ENCODE measurements at regions not wholly inside any gene's neighbourhood (a gene's known extent, or its start where the extent isn't known, plus 50 kb on each side); places are given as distances from the start of the nearest gene placed in this dataset.

DNA sequence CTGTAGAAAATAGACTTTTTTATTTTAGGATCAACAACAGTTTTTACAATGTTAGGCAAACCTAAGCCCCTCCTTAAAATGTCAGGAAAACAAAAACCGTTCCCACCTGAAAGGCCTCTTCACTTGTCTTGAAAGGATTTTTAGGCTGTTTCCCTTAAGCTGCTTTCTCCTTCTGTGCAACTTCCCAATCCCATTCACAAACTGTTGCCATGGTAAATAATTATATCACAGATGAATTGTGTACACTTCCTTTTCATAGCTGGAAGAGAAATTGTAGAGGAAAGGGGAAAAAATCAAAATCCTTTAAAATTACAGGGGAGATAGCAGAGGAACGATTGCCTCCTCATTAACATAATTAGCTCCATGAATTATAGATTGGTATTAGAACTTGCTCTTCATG is 1488.0 kb upstream of the CELF4 start:
- DNase-seq (ENCODE audit: extremely low read depth, low read depth, low spot score) = no peak

DNA sequence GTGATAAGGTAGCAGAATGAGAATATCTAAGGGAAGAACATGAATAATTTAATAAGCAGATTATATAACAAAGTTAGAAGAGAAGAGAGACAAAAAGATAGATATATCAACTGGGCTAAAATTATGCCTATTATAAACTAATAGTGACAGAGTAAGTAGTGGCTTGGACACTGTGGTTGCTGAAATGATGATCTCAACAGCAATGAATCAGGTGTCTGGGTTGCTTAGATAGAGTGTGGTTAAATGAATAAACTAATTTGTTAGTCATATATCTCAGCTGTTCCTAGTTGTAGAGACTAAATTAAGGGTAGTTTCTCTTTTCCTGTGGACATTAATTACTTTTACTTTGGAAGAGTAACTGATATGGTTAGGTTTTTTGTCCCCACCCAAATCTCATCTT is 1485.4 kb upstream of the CELF4 start:
- no peak for DNase-seq (ENCODE audit: extremely low read depth, low read depth, low spot score)

DNA sequence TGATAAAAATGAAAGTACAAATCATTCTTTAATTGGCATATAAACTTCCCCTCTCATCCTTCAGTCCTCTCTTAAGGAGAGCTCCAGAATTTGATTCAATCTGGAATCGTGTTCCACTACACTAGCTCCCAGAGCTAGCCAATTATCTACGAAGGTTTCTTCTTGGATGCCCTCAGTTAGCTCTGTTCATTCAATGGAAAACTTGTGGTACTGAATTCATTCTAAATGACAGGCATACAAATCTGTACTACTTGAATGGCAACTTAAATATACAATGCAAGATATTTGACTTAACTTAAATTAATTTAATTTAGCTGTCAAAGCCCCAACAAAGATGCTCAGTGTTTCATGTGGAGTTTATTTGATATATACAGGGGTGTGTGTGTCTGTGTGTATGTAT is 1474.2 kb upstream of the CELF4 start:
- DNase-seq (ENCODE audit: extremely low read depth, low read depth, low spot score) = no peak

DNA sequence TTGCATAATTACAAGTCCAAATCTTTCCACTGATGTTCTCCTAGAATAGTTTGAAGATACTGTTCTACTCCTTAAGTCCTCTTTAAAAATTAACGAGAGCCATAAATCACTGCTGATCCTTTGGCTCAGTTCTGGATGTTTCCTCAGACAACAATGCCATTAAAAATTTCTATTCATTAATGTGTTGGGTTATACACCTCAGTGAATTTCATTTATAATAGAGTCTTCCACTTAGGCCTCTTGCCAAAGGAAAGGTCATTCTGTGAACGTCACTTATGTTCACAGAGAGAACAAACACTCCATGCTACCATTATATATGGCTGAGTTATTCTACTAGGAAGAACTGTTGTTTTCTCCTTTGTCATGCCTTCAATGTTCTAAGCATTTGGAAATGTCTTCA is 1472.3 kb upstream of the CELF4 start:
- DNase-seq (ENCODE audit: extremely low read depth, low read depth, low spot score) = no peak

DNA sequence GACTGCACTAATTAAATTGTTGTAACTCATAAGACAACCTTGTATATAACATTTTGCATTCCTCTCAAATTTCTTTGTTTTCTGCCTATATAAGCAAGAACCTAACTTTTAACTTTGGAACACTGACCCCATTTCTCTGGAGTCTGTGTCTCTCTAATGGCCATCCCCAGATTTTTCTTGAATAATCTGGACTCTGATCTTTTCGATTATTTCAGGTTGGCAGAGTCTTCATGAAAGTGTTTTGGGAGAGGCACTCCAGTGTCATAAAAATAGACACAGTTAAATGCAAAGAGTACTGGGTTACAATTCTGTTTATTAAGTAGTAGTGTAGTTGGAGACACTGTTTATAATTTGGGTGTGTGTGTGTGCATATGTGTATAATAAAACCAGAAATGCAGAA is 1467.7 kb upstream of the CELF4 start:
- DNase-seq (ENCODE audit: extremely low read depth, low read depth, low spot score) = no peak

DNA sequence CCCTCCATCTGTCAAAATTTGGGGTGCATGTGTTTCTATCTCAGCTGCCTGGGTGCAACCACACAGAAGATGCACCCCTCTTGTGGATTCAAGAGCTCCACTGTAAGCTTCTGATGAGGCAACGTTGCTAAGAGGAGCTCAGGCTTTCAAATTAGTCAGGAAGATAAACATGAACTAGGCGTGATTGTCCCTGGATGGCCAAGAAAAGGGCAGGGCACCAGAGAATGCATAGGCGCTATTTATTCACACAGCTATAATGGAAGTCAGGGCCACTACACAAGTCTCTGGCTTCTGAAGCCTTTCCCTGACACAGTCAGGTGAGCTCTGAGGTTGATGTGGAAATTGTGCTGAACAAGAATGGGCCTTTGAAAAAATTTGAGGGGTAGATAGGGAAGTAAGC is 1466.0 kb upstream of the CELF4 start:
- no peak for DNase-seq (ENCODE audit: extremely low read depth, low read depth, low spot score)

DNA sequence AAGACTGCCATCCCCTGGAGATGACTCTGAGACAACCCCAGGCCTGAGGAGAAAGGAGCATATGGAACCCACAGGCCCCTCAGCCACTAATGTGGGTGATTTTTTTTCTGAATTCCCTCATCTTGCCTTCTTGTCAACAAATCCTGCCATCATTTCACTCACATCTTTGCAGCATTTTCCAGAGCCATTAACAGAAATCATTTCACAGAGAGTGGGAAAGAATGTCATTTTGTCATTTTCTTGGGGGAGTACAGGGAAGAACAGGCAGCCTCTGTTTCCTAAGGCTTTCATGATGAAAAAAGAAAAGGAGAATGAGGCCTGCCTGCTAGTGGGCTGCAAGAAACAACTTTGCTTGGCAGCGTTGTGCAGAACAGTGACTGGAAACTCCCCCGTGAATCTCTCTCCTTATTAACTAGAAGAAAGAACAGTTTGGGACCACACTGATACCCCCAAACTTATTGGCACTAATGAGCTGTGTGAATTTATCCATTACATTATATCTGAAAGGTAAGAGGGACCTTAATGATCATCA is 1464.6 kb upstream of the CELF4 start:
- no peak for DNase-seq (ENCODE audit: extremely low read depth, low read depth, low spot score)

DNA sequence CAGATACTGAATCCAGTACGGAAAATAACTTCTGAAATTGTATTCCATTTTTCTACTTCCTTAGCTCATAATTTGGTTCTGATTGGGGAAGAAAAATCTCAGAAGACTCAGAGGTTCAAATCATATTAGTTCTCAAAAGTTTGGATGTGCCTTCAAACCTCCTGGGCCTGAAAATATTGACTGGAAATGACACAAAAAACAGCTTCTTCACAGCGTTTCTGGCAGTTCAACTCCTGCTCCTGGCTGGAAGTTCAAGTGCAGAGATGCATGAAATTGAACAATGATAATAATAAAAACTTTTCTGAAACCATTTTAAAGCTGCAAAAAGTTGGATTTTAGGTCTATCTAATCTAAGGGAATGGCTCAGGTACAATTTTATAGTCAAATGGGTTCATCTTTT is 1459.9 kb upstream of the CELF4 start:
- DNase-seq (ENCODE audit: extremely low read depth, low read depth, low spot score) = no peak

DNA sequence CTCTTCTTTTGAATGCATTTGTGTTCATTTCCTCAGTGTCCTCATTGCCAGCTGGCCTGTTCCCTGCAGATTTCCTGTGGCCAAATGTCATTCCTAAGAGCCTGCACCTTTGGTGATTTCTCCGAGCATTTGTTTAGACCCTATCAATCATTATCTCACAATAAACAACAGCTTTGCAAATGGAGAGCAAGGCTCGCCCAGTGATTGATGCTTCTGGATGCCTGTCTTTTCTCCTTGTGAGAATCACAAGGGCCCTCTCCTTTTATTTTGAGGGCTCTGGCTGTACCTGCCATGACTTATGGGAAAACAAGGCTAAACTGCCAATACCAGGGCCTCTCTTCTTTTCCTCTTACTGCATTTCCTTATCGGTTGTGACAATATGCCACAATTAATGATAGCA is 1454.4 kb upstream of the CELF4 start:
- DNase-seq (ENCODE audit: extremely low read depth, low read depth, low spot score) = no peak

DNA sequence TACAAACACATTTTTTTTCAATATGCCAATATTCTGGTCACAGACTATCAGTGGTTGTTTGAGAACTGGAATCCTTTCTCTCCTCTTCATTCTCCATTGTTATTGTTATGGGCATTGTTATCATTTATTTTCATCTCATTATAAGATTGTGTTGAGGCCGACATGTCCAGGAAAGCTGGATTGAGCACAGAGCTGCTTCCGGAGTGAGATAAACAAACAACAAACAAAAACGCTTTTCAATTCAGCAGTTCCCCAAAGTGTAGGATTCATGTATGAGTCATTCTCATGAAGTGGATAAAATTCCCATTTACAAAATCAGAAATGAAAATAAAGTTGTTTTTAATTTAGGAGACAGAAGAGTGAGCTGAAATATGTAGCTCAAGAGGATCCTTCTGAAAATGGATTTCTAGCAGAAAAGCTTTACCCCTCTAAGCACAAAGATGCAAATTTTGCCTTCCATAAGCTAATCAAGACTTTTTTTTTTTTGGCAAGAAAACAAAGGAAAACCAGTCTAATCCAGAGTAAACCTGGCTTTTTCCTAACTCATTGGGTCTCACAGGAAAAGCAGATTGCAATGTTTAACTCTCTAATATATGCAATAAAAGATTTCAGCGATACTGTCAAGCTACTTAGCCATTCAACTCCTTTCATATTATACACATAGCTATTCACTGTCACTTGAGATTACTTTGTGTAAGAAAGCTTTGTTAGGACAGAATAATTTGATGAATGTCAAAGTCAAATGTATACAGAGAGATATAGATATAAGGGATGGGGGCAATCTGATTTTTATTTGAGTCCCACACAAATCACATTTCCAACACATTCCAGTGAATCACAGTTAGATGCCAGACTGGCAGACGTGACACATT is 1441.7 kb upstream of the CELF4 start:
- no peak for DNase-seq (ENCODE audit: extremely low read depth, low read depth, low spot score)

DNA sequence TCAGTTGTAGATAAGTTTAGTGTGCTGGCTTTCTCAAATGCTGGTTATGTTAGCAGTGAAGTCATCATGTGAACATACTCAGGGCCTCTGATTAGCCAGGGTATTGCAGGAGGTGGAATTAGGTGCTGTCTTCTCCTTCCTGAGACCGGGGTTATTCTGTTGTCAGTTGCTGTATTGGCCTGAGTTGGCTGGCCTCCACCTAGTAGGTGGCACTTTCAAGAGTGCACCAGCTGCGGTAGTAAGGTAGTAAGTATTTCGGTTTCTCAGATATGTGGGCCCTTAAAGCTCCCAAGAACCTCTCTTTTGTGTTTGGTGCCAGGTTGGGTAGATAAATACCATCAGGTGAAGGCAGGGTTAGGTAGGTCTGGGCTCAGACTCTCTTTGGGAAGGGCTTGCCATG is 1430.5 kb upstream of the CELF4 start:
- DNase-seq (ENCODE audit: extremely low read depth, low read depth, low spot score) = no peak

DNA sequence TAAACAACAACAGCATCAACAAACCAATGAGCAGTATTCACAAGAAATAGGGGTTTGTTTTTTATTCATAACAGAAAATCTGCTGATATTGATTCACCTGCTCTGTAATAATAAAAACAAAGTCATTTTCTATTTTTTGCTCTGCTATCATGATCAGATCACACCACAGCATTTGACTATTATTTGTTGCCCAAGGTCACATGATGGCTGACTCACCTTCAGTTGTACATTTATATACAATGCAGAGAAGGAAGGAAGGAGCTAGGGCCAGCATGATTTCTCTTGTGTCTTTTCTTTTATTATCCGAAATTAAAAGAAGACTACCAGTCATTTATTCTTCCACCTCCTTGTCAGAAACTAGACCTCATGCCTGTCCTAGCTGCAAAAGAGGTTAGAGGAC is 1427.7 kb upstream of the CELF4 start:
- DNase-seq (ENCODE audit: extremely low read depth, low read depth, low spot score) = no peak

DNA sequence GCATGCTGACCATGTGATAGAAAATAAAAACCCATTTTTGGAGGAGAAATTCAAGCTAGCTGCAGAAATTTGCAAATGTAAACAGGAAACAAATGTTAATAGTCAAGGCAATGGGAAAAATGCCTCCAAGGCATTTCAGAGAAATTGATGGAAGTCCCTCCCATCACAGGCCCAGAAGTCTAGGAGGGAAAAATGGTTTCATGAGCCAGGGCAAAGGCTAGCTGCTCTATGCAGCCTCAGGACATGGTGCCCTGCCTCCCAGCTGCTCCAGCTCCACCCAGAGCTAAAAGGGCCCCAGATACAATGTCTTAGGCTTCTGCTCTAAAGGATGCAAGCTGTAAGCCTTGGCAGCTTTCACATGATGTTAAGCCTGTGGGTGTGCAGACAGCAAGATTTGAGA is 1419.4 kb upstream of the CELF4 start:
- DNase-seq (ENCODE audit: extremely low read depth, low read depth, low spot score) = no peak

DNA sequence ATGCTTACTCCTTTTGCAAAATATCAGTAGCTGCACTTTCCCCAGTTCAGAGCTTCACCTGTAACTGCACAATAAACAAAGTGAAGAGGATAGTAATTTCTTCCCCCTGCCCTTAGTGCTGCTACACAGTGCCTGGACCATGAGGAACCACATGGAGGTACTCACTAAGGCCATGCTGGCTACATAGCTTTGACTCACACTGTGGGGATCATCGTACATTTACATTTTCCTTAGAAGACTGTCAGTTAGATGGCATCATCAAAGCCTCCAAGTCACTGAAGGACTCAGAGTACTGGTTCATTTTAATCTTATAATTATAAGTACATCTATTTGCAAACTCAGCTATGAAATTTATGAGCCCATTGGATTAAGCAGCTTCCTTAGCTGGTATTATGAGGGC is 1416.5 kb upstream of the CELF4 start:
- no peak for DNase-seq (ENCODE audit: extremely low read depth, low read depth, low spot score)

DNA sequence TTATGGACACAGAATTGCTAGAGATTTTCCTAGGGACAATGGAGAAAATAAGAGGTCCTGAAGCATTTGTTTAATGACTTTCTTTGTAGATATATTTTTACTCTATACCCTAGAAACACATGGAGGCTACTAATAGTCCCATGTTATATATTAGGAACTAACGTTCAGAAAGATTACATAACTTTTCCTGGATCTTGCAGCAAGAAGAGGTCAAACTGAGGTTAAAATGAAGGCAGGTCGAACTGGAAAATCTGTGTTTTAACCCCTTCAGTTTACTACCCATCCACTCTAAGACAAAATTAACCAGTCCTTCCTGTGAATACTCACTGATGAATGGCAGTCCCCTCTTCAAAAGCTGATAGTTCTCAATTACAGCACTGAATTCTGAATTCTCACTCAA is 1415.8 kb upstream of the CELF4 start:
- no peak for DNase-seq (ENCODE audit: extremely low read depth, low read depth, low spot score)

DNA sequence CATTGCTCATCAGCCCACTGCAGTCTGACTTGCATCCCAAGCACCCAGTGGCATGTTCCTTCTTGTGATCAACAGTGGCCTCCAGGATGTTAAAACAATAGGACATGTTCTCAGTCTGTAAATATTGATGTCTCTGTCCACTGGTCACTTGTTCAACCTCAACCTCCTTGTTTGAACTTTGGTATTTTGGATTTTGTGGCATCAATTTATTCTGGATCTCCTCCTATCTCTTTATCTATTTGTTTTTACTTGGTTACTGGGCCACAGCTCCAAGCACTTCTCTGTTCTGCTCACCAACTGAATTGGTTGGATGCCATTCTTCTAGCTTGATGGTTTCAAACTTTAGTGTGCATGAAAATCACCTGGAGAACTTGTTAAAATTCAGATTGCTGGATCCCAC is 1414.8 kb upstream of the CELF4 start:
- DNase-seq (ENCODE audit: extremely low read depth, low read depth, low spot score) = no peak

DNA sequence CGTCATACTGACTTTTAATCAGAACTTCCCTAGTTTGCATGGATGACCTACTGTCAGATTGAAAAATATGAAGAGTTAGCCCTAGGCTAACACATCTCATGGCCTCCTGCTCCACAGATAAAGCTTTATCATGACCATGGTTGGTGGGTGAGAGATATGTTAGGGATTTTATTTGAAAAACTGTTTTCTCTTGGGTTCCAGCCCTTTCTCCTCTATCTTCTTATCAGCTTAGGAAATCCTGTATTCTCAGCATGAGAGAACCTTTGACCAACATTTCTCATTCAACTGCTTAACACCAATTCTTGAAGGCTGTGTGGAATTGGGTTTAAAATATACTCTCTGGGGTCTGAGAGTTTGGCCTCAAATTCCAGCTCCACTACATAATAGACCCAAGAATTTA is 1407.0 kb upstream of the CELF4 start:
- DNase-seq (ENCODE audit: extremely low read depth, low read depth, low spot score) = no peak

DNA sequence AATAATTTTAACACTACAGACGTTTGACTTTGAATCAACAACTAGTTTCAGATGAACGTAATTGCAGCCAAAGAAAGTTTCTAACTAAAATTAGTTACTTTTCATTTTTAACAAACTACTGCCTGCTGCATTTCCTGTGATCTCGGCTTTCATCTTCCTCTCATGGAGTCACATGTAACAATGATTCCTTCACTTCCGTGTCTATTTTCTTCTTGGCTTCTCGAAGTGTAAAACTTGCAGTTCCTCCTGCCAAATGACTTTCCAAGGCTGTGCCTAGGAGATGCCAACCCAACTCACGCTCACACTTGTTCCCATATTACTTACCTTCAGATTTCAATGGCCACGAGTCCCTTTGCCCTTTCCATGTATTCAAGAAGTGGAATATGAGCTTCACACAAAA is 1406.3 kb upstream of the CELF4 start:
- DNase-seq (ENCODE audit: extremely low read depth, low read depth, low spot score) = no peak

DNA sequence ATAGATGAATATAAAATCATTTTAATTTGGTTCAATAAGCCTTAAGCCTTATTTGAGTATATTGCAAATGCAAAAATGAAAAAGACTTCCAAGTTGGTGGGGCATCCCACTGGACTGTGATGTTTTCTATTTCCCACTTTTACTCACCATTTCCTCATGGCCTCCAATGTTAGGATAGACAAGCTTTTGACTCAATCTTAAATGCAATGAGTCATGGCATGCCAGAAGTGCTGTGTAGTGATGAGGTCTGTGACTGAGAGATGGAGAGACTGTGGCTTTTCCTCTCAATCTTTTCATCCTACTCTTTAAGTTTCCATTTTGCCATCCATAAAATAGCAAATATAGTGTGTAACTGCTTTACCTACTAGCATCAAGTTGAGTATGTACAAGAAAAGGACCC is 1401.2 kb upstream of the CELF4 start:
- no peak for DNase-seq (ENCODE audit: extremely low read depth, low read depth, low spot score)

DNA sequence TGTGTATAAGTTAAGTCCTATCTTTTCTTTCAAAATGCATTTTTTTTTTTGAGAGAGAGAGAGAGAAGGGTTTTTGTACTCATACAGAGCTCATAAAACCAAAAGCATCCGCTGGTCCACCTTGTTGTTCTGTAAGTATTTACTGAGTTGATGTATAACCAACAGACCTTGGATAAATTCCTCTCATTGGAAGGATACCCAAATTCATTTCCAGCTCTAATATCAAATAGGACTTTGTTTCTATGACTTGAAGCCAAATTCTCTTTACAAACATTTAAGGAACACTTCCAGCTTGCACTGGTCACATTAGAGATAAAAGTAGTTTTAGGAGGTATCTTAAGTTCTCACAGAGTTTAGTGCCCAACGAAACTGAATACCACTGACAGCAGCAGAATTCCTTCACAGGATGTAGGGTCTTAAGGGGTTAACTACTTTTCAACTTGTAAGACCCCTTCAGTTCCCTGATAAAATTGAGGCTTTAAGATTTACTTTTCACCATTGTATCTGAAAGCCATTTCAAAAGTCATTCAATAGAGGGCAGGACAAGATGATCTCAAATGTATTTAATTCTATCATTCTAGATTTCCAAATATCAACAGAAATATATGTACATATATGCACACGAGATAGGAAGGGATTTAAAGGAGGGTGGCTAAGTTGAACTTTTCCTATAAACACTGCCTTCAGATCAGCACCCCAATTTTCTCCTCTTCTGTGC is 1398.5 kb upstream of the CELF4 start:
- no peak for DNase-seq (ENCODE audit: extremely low read depth, low read depth, low spot score)

DNA sequence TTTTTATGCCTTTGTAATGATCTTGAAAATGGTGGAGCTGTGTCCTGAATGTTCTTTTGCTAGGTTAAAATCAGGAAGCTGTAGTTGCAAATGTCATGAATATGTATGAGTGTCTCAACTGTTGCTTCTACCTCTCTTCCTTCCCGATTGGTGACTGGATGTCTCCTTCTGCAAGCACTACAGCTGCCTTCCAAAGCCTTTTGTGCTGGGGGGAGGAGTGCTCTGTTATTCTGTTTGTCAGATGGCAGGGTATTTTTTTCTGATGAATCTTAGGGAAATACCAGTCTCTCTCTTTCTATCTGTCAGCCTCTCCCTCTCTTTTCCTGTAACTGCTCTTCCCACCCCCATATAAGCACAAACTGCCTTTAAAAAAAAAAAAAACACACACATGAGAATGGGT is 1396.3 kb upstream of the CELF4 start:
- DNase-seq (ENCODE audit: extremely low read depth, low read depth, low spot score) = no peak

DNA sequence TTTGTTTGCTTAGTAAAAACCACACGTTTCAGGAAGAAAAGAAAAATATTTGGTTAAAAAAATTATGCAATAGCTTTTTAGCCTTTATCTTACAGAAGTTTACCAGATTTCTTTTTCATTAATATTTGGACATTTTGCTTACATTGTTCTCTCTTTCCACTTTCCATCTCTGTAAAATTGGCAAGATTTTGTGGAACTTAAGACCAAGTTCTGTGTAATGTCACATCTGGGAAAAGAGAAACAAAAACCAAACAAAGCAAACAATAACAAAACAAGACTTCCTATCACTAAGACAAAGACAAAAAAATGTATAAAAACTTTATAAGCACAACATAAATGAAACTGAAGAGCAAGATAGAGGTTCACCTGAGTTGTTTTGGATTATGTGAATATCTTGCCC is 1392.1 kb upstream of the CELF4 start:
- no peak for DNase-seq (ENCODE audit: extremely low read depth, low read depth, low spot score)

All from glomerular endothelial cell (primary cell).